GM21529 (cell line): ENCODE measurements at regions not wholly inside any gene's neighbourhood (a gene's known extent, or its start where the extent isn't known, plus 50 kb on each side); places are given as distances from the start of the nearest gene placed in this dataset.
"Not testable (repeated sequence)": the region's sequence is repeated elsewhere in the genome, so short reads cannot be mapped to it uniquely, and the experiment has no call there.

Experiments
- ATAC-seq: cut with Tn5 transposase; IDR thresholded peaks from one replicate; pipeline ENCODE4 v1.9.1; 2021; ENCODE audit not compliant: unreplicated experiment

- ATAC-seq = not testable (repeated sequence)
These were observed 244.1 kb upstream of the RGMA start for GRCh38 chr15:93333126-93333525.

- no peak for ATAC-seq
These were observed 243.2 kb upstream of the RGMA start for GRCh38 chr15:93332168-93332553.

GRCh38 chr15:93331545-93332167, 242.6 kb upstream of the RGMA start:
- no peak for ATAC-seq

GRCh38 chr15:93330912-93331544, 242.0 kb upstream of the RGMA start:
- no peak for ATAC-seq

GRCh38 chr15:93327364-93327763, 238.4 kb upstream of the RGMA start:
- no peak for ATAC-seq

- no peak for ATAC-seq
These were observed 235.4 kb upstream of the RGMA start for GRCh38 chr15:93324186-93324975.

- no peak for ATAC-seq
These were observed 232.9 kb upstream of the RGMA start for GRCh38 chr15:93321881-93322282.

GRCh38 chr15:93319121-93319814, 230.3 kb upstream of the RGMA start:
- ATAC-seq = no peak

GRCh38 chr15:93317772-93318171, 228.8 kb upstream of the RGMA start:
- no peak for ATAC-seq

GRCh38 chr15:93314245-93314644, 225.2 kb upstream of the RGMA start:
- ATAC-seq = no peak

- ATAC-seq = no peak
These were observed 224.0 kb upstream of the RGMA start for GRCh38 chr15:93312891-93313486.

- no peak for ATAC-seq
These were observed 222.6 kb upstream of the RGMA start for GRCh38 chr15:93311620-93312019.

GRCh38 chr15:93308026-93308690, 219.1 kb upstream of the RGMA start:
- ATAC-seq = no peak

- ATAC-seq = no peak
These were observed 218.5 kb upstream of the RGMA start for GRCh38 chr15:93307513-93307912.

- no peak for ATAC-seq
These were observed 216.3 kb upstream of the RGMA start for GRCh38 chr15:93305306-93305705.

- ATAC-seq = no peak
These were observed 213.2 kb upstream of the RGMA start for GRCh38 chr15:93302080-93302765.

- no peak for ATAC-seq
These were observed 211.8 kb upstream of the RGMA start for GRCh38 chr15:93300796-93301195.

- no peak for ATAC-seq
These were observed 210.7 kb upstream of the RGMA start for GRCh38 chr15:93299675-93300074.

GRCh38 chr15:93298901-93299300, 209.9 kb upstream of the RGMA start:
- ATAC-seq = no peak
